AG09309 (cell line): ENCODE measurements at regions not wholly inside any gene's neighbourhood (a gene's known extent, or its start where the extent isn't known, plus 50 kb on each side); places are given as distances from the start of the nearest gene placed in this dataset.

ENCODE experiments used
- DNase-seq: peaks from one replicate; pipeline ENCODE4 v3.0.0-alpha.2; 2010; ENCODE audit warnings: low read depth
- H3K4me3 ChIP-seq: 2 replicates; pipeline ENCODE4 v1.5.1; 2011; ENCODE audit warnings: mild to moderate bottlenecking, low read depth, low read length, moderate library complexity; ENCODE audit not compliant: control insufficient read depth
- CTCF ChIP-seq: IDR thresholded peaks from 2 replicates; pipeline ENCODE4 v1.5.1; 2011; ENCODE audit warnings: mild to moderate bottlenecking, low read depth, low read length, inconsistent platforms; ENCODE audit not compliant: insufficient read depth, control insufficient read depth; ENCODE audit errors: missing control alignments

GRCh38 chr10:29099415-29099814, 189.5 kb upstream of the LYZL1 start:
- H3K4me3 ChIP-seq: no peak overlapping the region
- TF ChIP-seq CTCF: no peak
- DNase-seq: no peak

- H3K4me3 ChIP-seq: no peak overlapping the region
- no peak for DNase-seq
- no peak for TF ChIP-seq CTCF
These were observed 188.4 kb upstream of the LYZL1 start for GRCh38 chr10:29100505-29100904.

- DNase-seq: no peak
- no peak for TF ChIP-seq CTCF
- H3K4me3 ChIP-seq: no peak overlapping the region
These were observed 186.6 kb upstream of the LYZL1 start for GRCh38 chr10:29102233-29102632.

GRCh38 chr10:29102636-29103035, 186.2 kb upstream of the LYZL1 start:
- no peak overlapping the region for H3K4me3 ChIP-seq
- no peak for TF ChIP-seq CTCF
- no peak for DNase-seq

GRCh38 chr10:29104661-29105399, 184.0 kb upstream of the LYZL1 start:
- no peak for TF ChIP-seq CTCF
- no peak for DNase-seq
- H3K4me3 ChIP-seq: no peak overlapping the region

- H3K4me3 ChIP-seq: no peak overlapping the region
- TF ChIP-seq CTCF: no peak
- DNase-seq: peak; percentile 34
These were observed 183.2 kb upstream of the LYZL1 start for GRCh38 chr10:29105516-29106215.
